GM23248 (cell line): ENCODE measurements at regions not wholly inside any gene's neighbourhood (a gene's known extent, or its start where the extent isn't known, plus 50 kb on each side); places are given as distances from the start of the nearest gene placed in this dataset.
"Not testable (repeated sequence)": the region's sequence is repeated elsewhere in the genome, so short reads cannot be mapped to it uniquely, and the experiment has no call there.

Experiments
- DNase-seq: peaks from one replicate; pipeline ENCODE4 v3.0.0-alpha.2; 2015
- H2AFZ ChIP-seq: fragments of 200-600 bp; sonication (generic); 2 replicates; pipeline ENCODE4 v1.6.1; 2016; ENCODE audit warnings: antibody characterized with exemption
- H3F3A ChIP-seq: fragments of 200-600 bp; sonication (generic); 2 replicates; pipeline ENCODE4 v1.6.1; 2016; ENCODE audit warnings: mild to moderate bottlenecking, antibody characterized with exemption, mixed run types; ENCODE audit not compliant: insufficient read depth
- H3K27ac ChIP-seq: fragments of 200-600 bp; sonication (generic); 2 replicates; pipeline ENCODE4 v1.5.1; 2016; ENCODE audit warnings: mild to moderate bottlenecking
- H3K27me3 ChIP-seq: fragments of 200-600 bp; sonication (generic); replicated peaks from 2 replicates; pipeline ENCODE4 v1.6.1; 2016; ENCODE audit warnings: mild to moderate bottlenecking; ENCODE audit not compliant: insufficient read depth
- H3K36me3 ChIP-seq: fragments of 200-600 bp; sonication (generic); 2 replicates; pipeline ENCODE4 v1.6.1; 2016; ENCODE audit warnings: low read depth, mild to moderate bottlenecking
- H3K4me1 ChIP-seq: fragments of 200-600 bp; sonication (generic); 2 replicates; pipeline ENCODE4 v1.6.1; 2016; ENCODE audit warnings: mild to moderate bottlenecking; ENCODE audit not compliant: insufficient read depth
- H3K4me2 ChIP-seq: fragments of 200-600 bp; sonication (generic); one replicate; pipeline ENCODE4 v1.6.1; 2016; ENCODE audit warnings: mild to moderate bottlenecking; ENCODE audit not compliant: unreplicated experiment
- H3K4me3 ChIP-seq: fragments of 200-600 bp; sonication (generic); 2 replicates; pipeline ENCODE4 v1.5.1; 2016; ENCODE audit warnings: mild to moderate bottlenecking
- H3K79me2 ChIP-seq: fragments of 200-600 bp; sonication (generic); 2 replicates; pipeline ENCODE4 v1.6.1; 2016; ENCODE audit warnings: mild to moderate bottlenecking; ENCODE audit not compliant: insufficient read depth
- H3K9ac ChIP-seq: fragments of 200-600 bp; sonication (generic); 2 replicates; pipeline ENCODE4 v1.6.1; 2016; ENCODE audit warnings: mild to moderate bottlenecking
- H3K9me2 ChIP-seq: fragments of 200-600 bp; sonication (generic); 2 replicates; pipeline ENCODE4 v1.6.1; 2016; ENCODE audit warnings: mixed run types, mild to moderate bottlenecking, moderate library complexity; ENCODE audit not compliant: insufficient read depth
- H3K9me3 ChIP-seq: fragments of 200-600 bp; sonication (generic); one replicate; pipeline ENCODE4 v1.6.1; 2017; ENCODE audit warnings: low read depth
- H4K20me1 ChIP-seq: fragments of 200-600 bp; sonication (generic); 2 replicates; pipeline ENCODE4 v1.6.0; 2016; ENCODE audit not compliant: insufficient read depth
- EZH2 ChIP-seq: fragments of 200-600 bp; sonication (generic); IDR thresholded peaks from 2 replicates; pipeline ENCODE4 v1.6.1; 2018; ENCODE audit warnings: antibody characterized with exemption, mild to moderate bottlenecking; ENCODE audit not compliant: insufficient read depth, poor library complexity, severe bottlenecking
- EZH2phosphoT487 ChIP-seq: fragments of 200-600 bp; sonication (generic); IDR thresholded peaks from 2 replicates; pipeline ENCODE4 v1.6.1; 2018; ENCODE audit warnings: antibody characterized with exemption, moderate library complexity, mild to moderate bottlenecking, low read depth; ENCODE audit not compliant: insufficient read depth
- WGBS, 2 experiments: methylation state at CpG; one replicate each; pipeline ENCODE4 v1.1.6; 2015 to 2017; ENCODE audit warnings: low lambda C conversion rate in 2 of 2, low coverage in 1 of 2; ENCODE audit errors: missing lambda C conversion rate in 2 of 2; 5-methylcytosine and 5-hydroxymethylcytosine counted together
- in situ Hi-C: fragments of 300-500 bp; cut with MboI; formaldehyde crosslinking; loops from 2 replicates; pipeline ENCODE4 v1.15.0; 2020

GRCh38 chr16:27624154-27625049, 74.5 kb downstream of the KATNIP start:
- Histone ChIP-seq H3K9me3 (no peaks in the 10 kb centered on the region), H3K79me2 (no peaks in the 10 kb centered on the region), H3K9ac (no peak overlapping the region), H3K27ac (no peak overlapping the region), H3K9me2 (no peaks in the 10 kb centered on the region), H2AFZ (no peak overlapping the region), H3K36me3 (no peaks in the 10 kb centered on the region), H3K4me3 (no peak overlapping the region), H3K4me1 (0 out of 2 replicates have a peak, but pooled peaks cover 3% of the 10 kb centered on the region), H3K4me2 (no peak overlapping the region), H4K20me1 (no peaks in the 10 kb centered on the region), H3K27me3 (no peaks in the 10 kb centered on the region), H3F3A (no peaks in the 10 kb centered on the region)
- DNase-seq: no peak
- 89 to 90% methylated on average over 10 to 12 of the region's 12 CpGs for WGBS, 2 experiments
- in situ Hi-C loops: loop anchor here (25.0 kb wide), 1 partner anchor 438 kb away; the partner anchor contains the start of gene GSG1L
- TF ChIP-seq EZH2 (no peak), EZH2phosphoT487 (no peak)

- Histone ChIP-seq H3K27me3 (no peaks in the 10 kb centered on the region), H3K9me2 (no peaks in the 10 kb centered on the region), H3K4me3 (no peak overlapping the region), H3K9me3 (no peaks in the 10 kb centered on the region), H3K4me1 (0 out of 2 replicates have a peak, but pooled peaks cover 3% of the 10 kb centered on the region), H3K9ac (no peak overlapping the region), H3K36me3 (no peaks in the 10 kb centered on the region), H2AFZ (no peak overlapping the region), H3F3A (no peaks in the 10 kb centered on the region), H3K4me2 (no peak overlapping the region), H4K20me1 (no peaks in the 10 kb centered on the region), H3K27ac (no peak overlapping the region), H3K79me2 (no peaks in the 10 kb centered on the region)
- TF ChIP-seq EZH2phosphoT487: no peak
- TF ChIP-seq EZH2: no peak
- 28% methylated on average over 7 of the region's 7 CpGs for WGBS, 2 experiments
- DNase-seq: peak; percentile 56
- in situ Hi-C loops: loop anchor here (25.0 kb wide), 1 partner anchor 437 kb away; the partner anchor contains the start of gene GSG1L
Measured at GRCh38 chr16:27625050-27625697, 75.2 kb downstream of the KATNIP start.

GRCh38 chr16:27627136-27627535, 77.2 kb downstream of the KATNIP start:
- Histone ChIP-seq H3K27ac (no peak overlapping the region), H3K27me3 (no peaks in the 10 kb centered on the region), H3K9ac (no peak overlapping the region), H3K9me2 (no peaks in the 10 kb centered on the region), H3K9me3 (no peaks in the 10 kb centered on the region), H3K4me2 (no peak overlapping the region), H3K4me1 (0 out of 2 replicates have a peak, but pooled peaks cover 3% of the 10 kb centered on the region), H3F3A (no peaks in the 10 kb centered on the region), H2AFZ (no peak overlapping the region), H3K79me2 (no peaks in the 10 kb centered on the region), H3K36me3 (no peaks in the 10 kb centered on the region), H4K20me1 (no peaks in the 10 kb centered on the region), H3K4me3 (no peak overlapping the region)
- in situ Hi-C loops: loop anchor here (25.0 kb wide), 1 partner anchor 435 kb away; the partner anchor contains the start of gene GSG1L
- DNase-seq: no peak
- TF ChIP-seq EZH2 (no peak), EZH2phosphoT487 (no peak)
- 90 to 92% methylated on average over 7 of the region's 7 CpGs for WGBS, 2 experiments

- no peaks in the 10 kb centered on the region for H3K27me3 ChIP-seq
- 86 to 88% methylated on average over 15 of the region's 15 CpGs for WGBS, 2 experiments
- H3K4me2 ChIP-seq: no peak overlapping the region
- H3K4me3 ChIP-seq: no peak overlapping the region
- H3K9ac ChIP-seq: no peak overlapping the region
- H2AFZ ChIP-seq: no peak overlapping the region
- TF ChIP-seq EZH2phosphoT487 (no peak), EZH2 (no peak)
- no peak for DNase-seq
- in situ Hi-C loops: loop anchor here (25.0 kb wide), 1 partner anchor 434 kb away; the partner anchor contains the start of gene GSG1L
- H3K79me2 ChIP-seq: no peaks in the 10 kb centered on the region
- H3K9me3 ChIP-seq: no peaks in the 10 kb centered on the region
- H3K4me1 ChIP-seq: 0 out of 2 replicates have a peak, but pooled peaks cover 3% of the 10 kb centered on the region
- H3K9me2 ChIP-seq: no peaks in the 10 kb centered on the region
- H3K27ac ChIP-seq: no peak overlapping the region
- no peaks in the 10 kb centered on the region for H3K36me3 ChIP-seq
- H3F3A ChIP-seq: no peaks in the 10 kb centered on the region
- no peaks in the 10 kb centered on the region for H4K20me1 ChIP-seq
Measured at GRCh38 chr16:27628241-27628942, 78.4 kb downstream of the KATNIP start.

- not testable (repeated sequence) for H3K79me2 ChIP-seq, H3K9me3 ChIP-seq, H4K20me1 ChIP-seq, H3K4me2 ChIP-seq, H3K27me3 ChIP-seq, DNase-seq, H2AFZ ChIP-seq, H3K4me3 ChIP-seq, H3K27ac ChIP-seq, H3K9me2 ChIP-seq, H3F3A ChIP-seq, H3K4me1 ChIP-seq, H3K36me3 ChIP-seq, H3K9ac ChIP-seq
- 92 to 96% methylated on average over 8 of the region's 8 CpGs for WGBS, 2 experiments
- in situ Hi-C loops: loop anchor here (25.0 kb wide), 1 partner anchor 433 kb away; the partner anchor contains the start of gene GSG1L
Measured at GRCh38 chr16:27628943-27629462, 79.1 kb downstream of the KATNIP start.
